A549 (cell line): ENCODE measurements at regions not wholly inside any gene's neighbourhood (a gene's known extent, or its start where the extent isn't known, plus 50 kb on each side); places are given as distances from the start of the nearest gene placed in this dataset.

Source experiments
- CHD2 ChIP-seq: fragments of 150-350 bp; IDR thresholded peaks from 2 replicates; pipeline ENCODE4 v1.6.1; 2014; ENCODE audit warnings: low read length; ENCODE audit not compliant: partially characterized antibody
- CTCF ChIP-seq: fragments of >200 bp; sonication (Bioruptor Twin); formaldehyde crosslinking; IDR thresholded peaks from 3 replicates; pipeline ENCODE4 v1.5.1; 2016
- EP300 ChIP-seq, 2 experiments: fragments of >200 bp; sonication (Bioruptor Twin); formaldehyde crosslinking; IDR thresholded peaks; 2 replicates in 1 of 2; 3 replicates in 1 of 2; pipeline ENCODE4 v1.6.1; 2016 to 2017
- HDAC2 ChIP-seq: fragments of 200-600 bp; sonication (generic); IDR thresholded peaks from 2 replicates; pipeline ENCODE4 v1.6.1; 2016
- HOXB5 ChIP-seq: fragments of 250-450 bp; sonication (Bioruptor Pico); IDR thresholded peaks from 2 replicates; pipeline ENCODE4 v1.5.0; 2020; ENCODE audit warnings: mild to moderate bottlenecking, moderate library complexity
- JUN ChIP-seq, 2 experiments: fragments of >200 bp; sonication (Bioruptor Twin); formaldehyde crosslinking; IDR thresholded peaks; 2 replicates in 1 of 2; 3 replicates in 1 of 2; pipeline ENCODE4 v1.6.1; 2016 to 2017
- JUNB ChIP-seq: fragments of >200 bp; sonication (Bioruptor Twin); formaldehyde crosslinking; IDR thresholded peaks from 2 replicates; pipeline ENCODE4 v1.6.1; 2016
- MAZ ChIP-seq: fragments of 150-350 bp; IDR thresholded peaks from 2 replicates; pipeline ENCODE4 v1.6.1; 2014; ENCODE audit warnings: antibody characterized with exemption, low read depth, low read length, borderline replicate concordance
- NR3C1 ChIP-seq: fragments of >200 bp; sonication (Bioruptor Twin); formaldehyde crosslinking; IDR thresholded peaks from 3 replicates; pipeline ENCODE4 v1.6.1; 2017
- POLR2A ChIP-seq: IDR thresholded peaks from 2 replicates; pipeline ENCODE4 v1.6.1; 2012; ENCODE audit warnings: mild to moderate bottlenecking, low read length
- REST ChIP-seq: fragments of 200-600 bp; sonication (generic); IDR thresholded peaks from 2 replicates; pipeline ENCODE4 v1.6.1; 2016; ENCODE audit warnings: antibody characterized with exemption, mild to moderate bottlenecking, moderate library complexity
- SMC3 ChIP-seq: fragments of >200 bp; sonication (Bioruptor Twin); formaldehyde crosslinking; IDR thresholded peaks from 3 replicates; pipeline ENCODE4 v1.6.1; 2018; ENCODE audit warnings: inconsistent platforms
- USF2 ChIP-seq: fragments of 450-650 bp; IDR thresholded peaks from 2 replicates; pipeline ENCODE4 v1.6.1; 2014; ENCODE audit warnings: antibody characterized with exemption

DNA sequence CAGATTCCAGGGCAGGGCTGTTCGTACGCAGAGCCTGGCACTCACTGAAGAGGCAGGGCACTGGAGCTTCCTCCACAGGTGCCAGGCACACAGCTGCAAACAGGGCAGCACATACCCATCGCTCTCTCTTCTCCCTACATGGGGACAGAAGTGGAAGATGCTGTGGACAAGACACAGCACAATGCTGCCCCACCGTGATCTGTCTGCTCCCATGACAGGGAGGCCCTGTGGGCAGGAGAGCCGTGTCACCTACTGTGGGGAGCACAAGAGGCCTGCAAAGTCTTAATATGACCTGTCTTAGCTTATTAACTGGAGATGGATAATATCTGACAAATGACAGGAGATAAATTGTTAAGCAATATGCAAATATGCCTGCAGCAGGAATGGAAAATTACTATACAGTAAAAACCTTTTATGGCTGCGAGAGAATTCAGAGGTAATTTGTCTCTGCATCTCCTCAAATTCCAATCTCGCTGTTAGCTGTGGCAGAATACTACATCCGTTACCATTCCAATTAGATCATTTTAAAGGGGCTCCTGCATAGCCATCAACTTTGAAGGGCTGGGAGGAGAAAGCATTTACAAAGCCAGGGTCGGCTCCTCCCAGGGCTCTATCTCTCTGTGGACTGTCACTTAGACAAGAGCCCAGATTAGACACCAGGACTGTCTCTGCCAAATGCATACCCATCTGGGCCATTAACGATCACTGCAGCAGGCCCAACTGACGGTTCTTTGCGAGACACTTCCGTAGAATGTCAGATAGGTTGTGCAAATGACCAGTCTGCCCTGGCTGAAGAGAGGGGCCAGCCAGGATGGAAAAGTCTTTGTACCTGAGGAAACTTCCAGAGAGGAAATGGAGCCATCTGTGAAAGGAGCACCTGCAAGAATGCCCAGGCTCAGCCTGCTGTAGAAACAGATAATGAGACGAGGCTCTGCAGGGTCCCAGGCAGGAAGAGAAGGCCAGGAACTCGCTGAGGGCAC lies 90.7 kb upstream of the FSTL4 start:
- TF ChIP-seq USF2 (no peak), CTCF (no peak), MAZ (no peak), REST (no peak), HOXB5 (CRISPR knock-in tag) (no peak), NR3C1 (no peak), EP300 (IDR thresholded peaks at IDR 0.05) (no peak), CHD2 (no peak), HDAC2 (no peak), JUNB (no peak), SMC3 (no peak), JUN (IDR thresholded peaks at IDR 0.05) (no peak), POLR2A (no peak)
